MM.1S (cell line): ENCODE measurements at regions not wholly inside any gene's neighbourhood (a gene's known extent, or its start where the extent isn't known, plus 50 kb on each side); places are given as distances from the start of the nearest gene placed in this dataset.

ENCODE experiments used
- DNase-seq: peaks from one replicate; pipeline ENCODE4 v3.0.0-alpha.2; 2015
- H2AFZ ChIP-seq: fragments of 300-600 bp; sonication (generic); 2 replicates; pipeline ENCODE4 v1.6.0; 2016; ENCODE audit warnings: antibody characterized with exemption, low read length
- H3F3A ChIP-seq: fragments of 300-600 bp; sonication (generic); 2 replicates; pipeline ENCODE4 v1.6.1; 2016; ENCODE audit warnings: mild to moderate bottlenecking, antibody characterized with exemption, low read length, moderate library complexity, mixed read lengths; ENCODE audit not compliant: insufficient read depth
- H3K27ac ChIP-seq: fragments of 300-600 bp; sonication (generic); 2 replicates; pipeline ENCODE4 v1.5.1; 2016; ENCODE audit warnings: mild to moderate bottlenecking, low read length
- H3K27me3 ChIP-seq: fragments of 300-600 bp; sonication (generic); replicated peaks from 2 replicates; pipeline ENCODE4 v1.6.0; 2016; ENCODE audit warnings: low read length; ENCODE audit not compliant: insufficient read depth
- H3K36me3 ChIP-seq: fragments of 300-600 bp; sonication (generic); replicated peaks from 2 replicates; pipeline ENCODE4 v1.6.1; 2016; ENCODE audit warnings: mild to moderate bottlenecking, low read length, mixed read lengths; ENCODE audit not compliant: insufficient read depth
- H3K4me1 ChIP-seq: fragments of 300-600 bp; sonication (generic); 2 replicates; pipeline ENCODE4 v1.6.1; 2016; ENCODE audit warnings: low read length, mixed read lengths
- H3K4me2 ChIP-seq: fragments of 300-600 bp; sonication (generic); 2 replicates; pipeline ENCODE4 v1.6.0; 2016; ENCODE audit warnings: low read depth, low read length
- H3K4me3 ChIP-seq: fragments of 300-600 bp; sonication (generic); 2 replicates; pipeline ENCODE4 v1.5.1; 2016; ENCODE audit warnings: low read length, mixed read lengths
- H3K79me2 ChIP-seq: fragments of 300-600 bp; sonication (generic); 2 replicates; pipeline ENCODE4 v1.6.1; 2016; ENCODE audit warnings: mixed run types, low read length, mixed read lengths
- H3K9ac ChIP-seq: fragments of 300-600 bp; sonication (generic); 2 replicates; pipeline ENCODE4 v1.6.1; 2016; ENCODE audit warnings: low read length, mixed read lengths
- H3K9me2 ChIP-seq: fragments of 300-600 bp; sonication (generic); replicated peaks from 2 replicates; pipeline ENCODE4 v1.6.1; 2016; ENCODE audit warnings: mild to moderate bottlenecking, low read length, mixed read lengths; ENCODE audit not compliant: insufficient read depth
- H3K9me3 ChIP-seq: fragments of 300-600 bp; sonication (generic); replicated peaks from 2 replicates; pipeline ENCODE4 v1.6.1; 2016; ENCODE audit warnings: mild to moderate bottlenecking, low read length, mixed read lengths; ENCODE audit not compliant: insufficient read depth
- H4K20me1 ChIP-seq: fragments of 300-600 bp; sonication (generic); 2 replicates; pipeline ENCODE4 v1.6.1; 2016; ENCODE audit warnings: mild to moderate bottlenecking, low read length, moderate library complexity, mixed read lengths; ENCODE audit not compliant: insufficient read depth
- CTCF ChIP-seq: fragments of 300-600 bp; sonication (generic); IDR thresholded peaks from 2 replicates; pipeline ENCODE4 v1.5.1; 2016; ENCODE audit warnings: antibody characterized with exemption, low read length, mixed read lengths
- EZH2 ChIP-seq: fragments of 300-600 bp; sonication (generic); optimal IDR thresholded peaks from 2 replicates; pipeline ENCODE3; 2017; ENCODE audit warnings: low read depth, mild to moderate bottlenecking, antibody characterized with exemption, low read length, mixed read lengths
- EZH2phosphoT487 ChIP-seq: fragments of 300-600 bp; sonication (generic); IDR thresholded peaks from 2 replicates; pipeline ENCODE4 v1.6.1; 2018; ENCODE audit warnings: antibody characterized with exemption, low read length

GRCh38 chr5:60446917-60447316 lies 253.0 kb downstream of the DEPDC1B start:
- Histone ChIP-seq H2AFZ (no peak overlapping the region), H3K4me1 (no peaks in the 10 kb centered on the region), H3K36me3 (no peaks in the 10 kb centered on the region), H3K9me2 (no peaks in the 10 kb centered on the region), H3K27me3 (no peaks in the 10 kb centered on the region), H3K79me2 (no peaks in the 10 kb centered on the region), H3K4me2 (no peak overlapping the region), H3K9ac (no peak overlapping the region), H3F3A (no peaks in the 10 kb centered on the region), H3K9me3 (no peaks in the 10 kb centered on the region), H4K20me1 (no peaks in the 10 kb centered on the region), H3K4me3 (no peak overlapping the region), H3K27ac (no peak overlapping the region)
- TF ChIP-seq EZH2 (no peak), CTCF (no peak), EZH2phosphoT487 (no peak)
- DNase-seq = no peak

- no peaks in the 10 kb centered on the region for H3K4me1 ChIP-seq
- H3K36me3 ChIP-seq = no peaks in the 10 kb centered on the region
- H3K9ac ChIP-seq = no peak overlapping the region
- H3K9me3 ChIP-seq = no peaks in the 10 kb centered on the region
- no peaks in the 10 kb centered on the region for H4K20me1 ChIP-seq
- H3K9me2 ChIP-seq = no peaks in the 10 kb centered on the region
- H3K27me3 ChIP-seq = no peaks in the 10 kb centered on the region
- TF ChIP-seq CTCF (no peak), EZH2phosphoT487 (no peak), EZH2 (no peak)
- no peaks in the 10 kb centered on the region for H3F3A ChIP-seq
- H3K4me3 ChIP-seq = no peak overlapping the region
- H3K79me2 ChIP-seq = no peaks in the 10 kb centered on the region
- H3K27ac ChIP-seq = no peak overlapping the region
- no peak overlapping the region for H3K4me2 ChIP-seq
- DNase-seq = no peak
- H2AFZ ChIP-seq = no peak overlapping the region
Observed at GRCh38 chr5:60445921-60446320, 254.0 kb downstream of the DEPDC1B start.

- no peaks in the 10 kb centered on the region for H3K9me3 ChIP-seq
- H3K36me3 ChIP-seq = no peaks in the 10 kb centered on the region
- no peaks in the 10 kb centered on the region for H3K79me2 ChIP-seq
- H3K4me3 ChIP-seq = no peak overlapping the region
- no peak overlapping the region for H3K4me2 ChIP-seq
- H3K27me3 ChIP-seq = no peaks in the 10 kb centered on the region
- H3K27ac ChIP-seq = no peak overlapping the region
- H3F3A ChIP-seq = no peaks in the 10 kb centered on the region
- no peak for DNase-seq
- H4K20me1 ChIP-seq = no peaks in the 10 kb centered on the region
- H3K9me2 ChIP-seq = no peaks in the 10 kb centered on the region
- no peaks in the 10 kb centered on the region for H3K4me1 ChIP-seq
- H2AFZ ChIP-seq = no peak overlapping the region
- H3K9ac ChIP-seq = no peak overlapping the region
- no peak for TF ChIP-seq CTCF
- no peak for TF ChIP-seq EZH2
- no peak for TF ChIP-seq EZH2phosphoT487
Observed at GRCh38 chr5:60445427-60445826, 254.5 kb downstream of the DEPDC1B start.
